Choroid plexus epithelial cell (primary cell): ENCODE measurements at regions not wholly inside any gene's neighbourhood (a gene's known extent, or its start where the extent isn't known, plus 50 kb on each side); places are given as distances from the start of the nearest gene placed in this dataset.

Experiments
- DNase-seq: peaks from one replicate; pipeline ENCODE4 v3.0.0-alpha.2; 2010; ENCODE audit warnings: low read depth
- H3K4me3 ChIP-seq: 2 replicates; pipeline ENCODE4 v1.5.1; 2011; ENCODE audit warnings: low read depth, mild to moderate bottlenecking, control low read depth, low read length, moderate library complexity
- CTCF ChIP-seq: conservative IDR thresholded peaks from 2 replicates; pipeline ENCODE4 v1.5.1; 2011; ENCODE audit warnings: low read depth, mild to moderate bottlenecking, control low read depth, inconsistent platforms, low read length, moderate library complexity

DNA sequence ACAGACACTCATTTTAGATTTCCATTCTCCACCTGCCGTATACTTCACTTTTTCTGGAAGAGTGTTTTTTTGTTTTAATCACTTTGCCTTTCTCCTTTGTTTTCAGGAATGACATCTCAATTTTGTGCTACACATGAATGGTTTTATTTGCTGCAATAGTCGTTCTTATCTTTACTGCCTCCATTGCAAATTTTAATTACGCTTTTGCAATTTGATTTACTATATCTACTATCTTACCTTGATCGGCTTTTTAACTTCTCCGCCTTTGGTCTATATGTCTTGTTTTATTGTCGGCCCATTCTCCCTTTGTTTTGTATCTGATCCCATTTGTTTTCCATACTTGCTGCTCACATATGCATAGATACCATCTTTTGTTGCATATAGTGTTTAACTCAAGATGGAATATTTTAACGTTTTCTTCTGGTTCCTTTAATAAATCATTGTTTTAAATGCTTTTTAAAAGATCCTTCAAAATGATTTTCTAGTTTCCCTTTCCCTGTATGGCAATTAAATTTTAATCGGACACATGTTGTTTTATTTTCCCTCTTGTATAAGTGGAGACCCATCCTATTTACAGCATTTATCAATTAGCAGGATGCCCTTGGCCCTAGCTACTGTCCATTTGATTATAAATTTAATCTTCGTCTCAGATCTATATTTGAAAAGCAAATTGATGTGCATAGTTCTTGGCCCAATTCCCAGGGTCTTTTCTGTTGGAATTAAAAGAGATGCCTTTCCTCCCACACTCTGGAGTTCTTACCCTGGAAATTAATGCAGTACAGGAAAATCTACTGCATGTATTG, 97.2 kb upstream of the CNTN4 start:
- no peak for TF ChIP-seq CTCF
- no peak overlapping the region for H3K4me3 ChIP-seq
- no peak for DNase-seq

DNA sequence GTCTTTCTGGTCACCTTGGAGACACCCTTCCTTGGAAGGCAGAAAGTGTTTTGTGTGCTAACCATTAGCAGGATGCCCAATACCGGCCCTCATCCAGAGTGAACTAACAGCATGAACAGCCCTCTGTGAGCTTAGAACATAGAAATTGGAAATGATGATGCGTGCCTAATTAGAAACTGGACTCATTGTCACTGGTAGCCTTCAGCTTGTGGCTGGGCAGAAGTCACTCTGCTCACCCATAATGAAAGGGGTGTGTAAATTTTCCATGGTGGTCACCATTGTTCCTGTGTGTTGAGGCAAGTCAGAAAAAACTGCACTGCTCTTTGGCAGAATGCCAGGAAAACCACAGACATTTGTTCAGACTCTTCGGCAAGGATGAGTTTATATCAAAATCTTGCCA, 74.7 kb upstream of the CNTN4 start:
- no peak for TF ChIP-seq CTCF
- peak; percentile 1 for DNase-seq
- no peak overlapping the region for H3K4me3 ChIP-seq

DNA sequence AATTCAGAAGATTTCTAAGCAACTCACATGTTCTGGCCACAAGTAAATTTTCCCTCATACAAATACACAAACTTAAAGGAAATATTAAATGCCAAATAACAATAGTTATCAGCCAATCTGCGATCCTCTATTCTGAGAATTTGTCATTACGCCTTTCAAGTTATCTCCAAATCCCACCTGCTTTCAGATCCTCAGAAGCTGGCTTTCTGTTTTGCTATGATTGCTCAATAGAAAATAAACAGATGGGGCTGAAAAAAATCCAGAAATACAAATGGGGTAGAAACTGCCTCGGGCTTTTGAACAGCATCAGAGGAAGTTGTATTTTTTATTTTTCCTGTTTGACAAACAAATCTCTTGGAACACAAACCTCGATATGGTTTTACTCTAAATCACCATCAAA, 74.0 kb upstream of the CNTN4 start:
- no peak for TF ChIP-seq CTCF
- no peak for DNase-seq
- H3K4me3 ChIP-seq = no peak overlapping the region

DNA sequence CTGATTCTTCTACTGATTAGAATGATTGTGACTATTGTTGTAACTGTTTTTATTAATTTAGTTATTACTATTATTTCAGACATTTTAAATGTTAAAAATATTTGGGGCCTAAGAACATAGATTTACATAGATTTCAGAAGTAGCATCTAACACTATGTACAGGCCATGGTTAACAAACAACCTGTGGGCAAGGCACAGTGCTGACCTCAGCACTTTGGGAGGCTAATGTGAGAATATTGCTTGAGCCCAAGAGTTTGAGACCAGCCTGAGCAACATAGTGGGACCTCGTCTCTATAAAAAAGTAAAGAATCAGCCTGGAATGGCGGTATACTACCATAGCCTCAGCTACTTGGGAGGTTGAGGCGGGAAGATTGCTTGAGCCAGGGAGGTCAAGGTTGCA, 69.1 kb upstream of the CNTN4 start:
- no peak for DNase-seq
- H3K4me3 ChIP-seq = no peak overlapping the region
- no peak for TF ChIP-seq CTCF

GRCh38 chr3:2036076-2036475, 62.6 kb upstream of the CNTN4 start:
- no peak overlapping the region for H3K4me3 ChIP-seq

GRCh38 chr3:2041931-2042330, 56.7 kb upstream of the CNTN4 start:
- TF ChIP-seq CTCF = no peak
- DNase-seq = no peak
- H3K4me3 ChIP-seq = no peak overlapping the region

More at GRCh38 chr3:2036076-2036475, 62.6 kb upstream of the CNTN4 start:
- DNase-seq = no peak
- no peak for TF ChIP-seq CTCF
